NCI-H69 (cell line): ENCODE measurements at regions not wholly inside any gene's neighbourhood (a gene's known extent, or its start where the extent isn't known, plus 50 kb on each side); places are given as distances from the start of the nearest gene placed in this dataset.

Source experiments
- DNase-seq: peaks from one replicate; lab custom pipeline; 2025; lab: John Stamatoyannopoulos, UW

- no peak for DNase-seq
These were observed 328.8 kb downstream of the PRELID2 start for GRCh38 chr5:145506185-145506850.

DNA sequence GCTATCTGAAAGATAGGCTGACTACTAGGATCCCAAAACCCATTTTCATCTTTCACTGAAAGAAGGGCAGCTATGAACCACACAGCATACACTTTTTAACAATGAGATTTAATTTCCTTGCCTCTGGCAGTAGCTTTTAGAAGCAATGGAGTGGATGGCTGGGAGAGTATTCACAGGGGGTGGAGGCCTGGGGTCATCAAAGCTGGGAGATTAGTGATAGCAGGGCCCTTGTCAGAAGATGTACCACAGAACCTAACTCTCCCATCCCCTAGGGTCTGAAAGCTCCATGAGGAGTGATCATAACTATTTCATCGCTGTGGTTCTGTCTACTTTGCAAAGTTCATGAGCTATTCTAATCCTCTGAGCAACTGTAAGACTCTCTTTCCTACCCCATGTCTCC lies 332.2 kb downstream of the PRELID2 start:
- DNase-seq: no peak

DNA sequence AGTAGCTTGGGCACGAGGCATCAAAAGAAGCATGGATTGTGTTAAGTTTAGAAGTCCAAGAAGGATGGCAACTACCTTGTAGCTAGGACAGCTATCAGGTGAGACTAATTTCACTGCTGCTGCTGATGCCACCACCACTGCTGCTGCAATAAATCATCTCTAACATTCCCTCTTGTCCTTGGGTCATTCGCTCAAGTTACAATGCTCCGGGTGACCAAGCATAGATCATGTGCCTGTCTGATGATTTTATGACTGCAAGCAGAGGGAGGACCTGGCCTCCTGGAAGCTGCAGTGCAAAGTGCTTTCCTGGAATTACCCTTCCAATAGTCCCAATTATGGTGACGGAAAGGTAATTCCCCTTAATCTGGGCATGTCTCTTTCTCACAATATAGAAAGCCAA lies 334.4 kb downstream of the PRELID2 start:
- no peak for DNase-seq

- DNase-seq: no peak
These were observed 335.7 kb downstream of the PRELID2 start for GRCh38 chr5:145499483-145499882.

DNA sequence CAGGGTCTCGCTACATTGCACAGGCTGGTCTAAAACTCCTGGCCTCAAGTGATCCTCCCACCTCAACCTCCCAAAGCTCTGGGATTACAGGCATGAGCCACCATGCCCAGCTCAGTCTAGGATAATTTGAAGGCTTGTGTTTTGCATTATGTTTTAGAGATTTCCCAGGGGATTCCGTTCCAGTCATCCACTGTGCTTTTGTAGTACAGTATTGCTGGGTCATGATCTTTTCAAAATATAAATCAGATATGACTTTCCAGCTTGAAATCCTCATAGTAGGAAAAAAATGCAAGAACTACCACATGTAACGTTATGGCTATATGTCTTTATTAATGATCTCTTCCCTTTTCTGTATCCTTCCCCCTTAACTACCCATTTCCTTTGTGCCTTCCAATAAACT lies 338.1 kb downstream of the PRELID2 start:
- DNase-seq: no peak

GRCh38 chr5:145495741-145496140 lies 339.4 kb downstream of the PRELID2 start:
- DNase-seq: peak; percentile 25

DNA sequence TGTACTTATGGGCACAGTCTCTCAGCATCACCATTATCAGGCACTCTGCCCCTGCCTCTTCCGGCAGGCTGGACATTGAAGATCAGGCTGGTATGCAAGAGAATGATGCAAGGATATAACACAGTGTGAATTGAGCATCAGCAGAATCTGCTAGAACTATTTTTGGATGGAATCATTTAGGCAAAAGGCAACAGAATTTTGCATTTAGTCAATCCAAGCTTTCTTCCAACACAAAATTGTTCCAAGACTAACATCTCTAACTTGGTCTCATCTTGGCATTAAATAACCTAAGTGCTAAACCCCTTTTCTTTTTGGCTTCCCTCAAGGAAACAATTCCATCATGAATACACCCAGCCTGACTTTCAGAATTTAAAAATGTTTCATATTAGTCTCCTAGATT lies 339.9 kb downstream of the PRELID2 start:
- no peak for DNase-seq

DNA sequence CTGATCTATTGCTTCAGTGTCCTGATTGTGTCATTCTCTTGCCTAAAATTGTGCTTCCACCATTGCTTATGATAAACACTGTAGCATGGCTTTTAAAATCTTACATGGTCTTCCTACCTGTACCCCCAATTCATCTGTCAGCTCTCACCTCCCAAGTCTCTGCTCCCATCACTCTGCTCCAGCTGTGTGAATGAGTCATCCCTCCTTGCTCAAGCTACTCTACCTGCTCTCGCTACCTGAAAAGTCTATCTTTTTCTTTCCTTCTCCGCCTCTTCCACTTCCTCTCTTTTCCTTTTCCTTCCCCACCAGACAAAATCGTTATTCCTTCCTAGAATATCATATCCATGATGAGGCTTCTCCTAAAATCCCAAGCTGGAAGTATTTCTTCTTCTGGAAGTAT lies 341.7 kb downstream of the PRELID2 start:
- no peak for DNase-seq

DNA sequence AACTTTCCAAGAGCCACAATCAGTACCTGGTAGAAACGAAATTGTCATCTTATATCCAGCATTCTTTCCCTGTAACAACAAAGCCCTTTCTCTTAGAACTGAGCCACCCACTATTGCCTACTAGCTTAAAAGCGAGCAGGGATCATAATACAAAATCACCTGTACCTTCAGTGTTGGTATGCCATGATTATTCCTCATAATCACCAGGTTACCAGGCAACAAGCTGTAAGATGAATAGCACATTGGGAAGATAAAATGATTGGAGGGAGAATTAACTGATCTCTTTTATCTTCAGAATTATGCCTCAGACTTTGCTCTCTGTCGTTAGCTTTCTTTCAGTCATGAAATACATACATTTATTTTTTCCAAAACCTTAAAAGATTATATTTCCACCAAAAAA lies 345.6 kb downstream of the PRELID2 start:
- DNase-seq: no peak

DNA sequence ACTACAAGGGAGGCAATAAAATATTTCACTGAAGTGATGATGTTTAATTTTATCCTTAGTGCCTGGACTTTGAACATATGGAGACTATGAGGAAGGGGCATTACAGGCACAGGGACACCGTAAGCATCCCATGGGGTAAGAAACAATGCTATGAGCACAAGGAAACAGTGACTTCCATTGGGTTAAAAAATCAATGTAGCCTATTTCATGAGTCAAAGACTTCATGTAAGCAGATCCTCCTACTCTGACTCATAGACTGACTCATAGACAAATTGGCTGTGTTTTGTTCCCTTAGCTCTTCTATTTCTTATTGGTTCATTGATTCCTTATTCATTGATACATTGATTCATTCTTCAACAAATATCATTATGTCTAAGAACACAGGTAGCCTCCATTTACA lies 351.0 kb downstream of the PRELID2 start:
- DNase-seq: no peak

- no peak for DNase-seq
These were observed 351.9 kb downstream of the PRELID2 start for GRCh38 chr5:145483212-145483611.

DNA sequence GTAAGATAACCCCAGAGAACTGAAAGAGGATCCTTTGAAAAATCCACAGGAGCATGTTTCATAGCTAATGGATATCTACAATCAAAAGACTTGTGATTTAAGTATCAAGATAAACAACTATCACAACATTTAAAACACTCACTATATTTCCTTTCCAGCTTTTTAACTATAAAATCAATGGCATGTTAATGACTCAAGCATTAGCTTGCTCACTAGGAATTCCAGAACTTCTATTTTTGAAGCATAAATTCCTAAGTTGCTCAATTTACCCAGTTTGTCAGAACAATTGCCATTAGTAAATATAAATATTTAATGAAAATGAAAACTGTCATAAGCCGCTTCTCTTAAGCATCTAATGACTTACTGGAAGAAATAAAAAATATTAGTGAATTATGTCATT lies 355.3 kb downstream of the PRELID2 start:
- DNase-seq: no peak

DNA sequence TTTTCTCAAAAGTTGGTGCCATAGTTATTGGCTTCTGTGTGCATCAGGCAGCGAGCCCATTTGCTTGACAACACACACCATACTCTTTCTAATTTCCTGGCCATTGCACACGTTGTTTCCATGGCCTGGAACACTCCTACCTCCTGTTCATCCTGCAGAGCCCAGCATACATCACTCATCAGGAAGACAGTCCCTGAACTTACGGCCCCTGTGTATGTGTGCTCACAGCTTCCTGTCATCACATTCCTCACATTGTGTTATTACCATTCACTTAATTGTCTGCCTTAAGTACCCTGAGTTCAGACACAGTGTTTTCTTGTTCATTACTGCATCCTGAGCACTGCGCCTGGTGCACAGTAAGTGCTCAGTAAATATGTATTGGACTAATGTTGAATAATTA lies 355.9 kb downstream of the PRELID2 start:
- peak; percentile 44 for DNase-seq

- no peak for DNase-seq
These were observed 356.5 kb downstream of the PRELID2 start for GRCh38 chr5:145478651-145479050.

- DNase-seq: peak; percentile 11
These were observed 362.0 kb downstream of the PRELID2 start for GRCh38 chr5:145473042-145473642.

DNA sequence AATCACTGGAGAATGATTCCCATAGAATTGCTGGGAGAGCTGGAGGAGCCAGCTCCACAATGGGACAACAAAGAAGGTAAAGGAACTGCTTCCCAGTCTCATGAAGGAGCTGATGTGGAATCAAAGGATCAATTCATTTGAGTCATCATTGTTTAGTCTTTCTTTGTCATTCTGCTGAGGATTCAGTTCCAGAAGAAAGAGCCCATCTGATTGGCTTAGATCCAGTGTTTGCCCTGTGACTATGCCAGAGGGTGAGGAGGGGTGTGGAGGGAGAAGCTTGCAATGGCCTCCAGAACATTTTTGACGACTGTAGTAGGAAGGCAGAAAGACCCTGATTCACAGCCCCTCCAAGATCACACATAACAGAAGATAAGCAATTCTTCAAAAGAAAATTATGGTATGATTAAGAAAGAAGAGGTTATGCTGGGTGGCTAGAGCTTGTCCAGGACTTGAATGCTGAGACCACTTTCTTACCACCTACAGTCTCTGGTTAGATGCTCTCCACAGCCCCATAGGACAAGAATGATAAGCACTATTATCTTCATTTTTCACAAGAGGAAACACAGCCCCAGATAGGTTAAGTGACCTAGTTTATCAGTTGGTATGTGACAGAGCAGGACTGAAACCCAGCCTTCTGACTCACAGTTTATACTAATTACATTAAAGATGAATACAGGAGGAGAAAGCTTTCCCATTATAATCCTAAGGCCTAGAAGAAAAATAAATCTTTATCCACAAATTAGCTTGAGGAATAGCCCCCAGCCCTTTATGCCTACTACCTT lies 363.1 kb downstream of the PRELID2 start:
- no peak for DNase-seq

DNA sequence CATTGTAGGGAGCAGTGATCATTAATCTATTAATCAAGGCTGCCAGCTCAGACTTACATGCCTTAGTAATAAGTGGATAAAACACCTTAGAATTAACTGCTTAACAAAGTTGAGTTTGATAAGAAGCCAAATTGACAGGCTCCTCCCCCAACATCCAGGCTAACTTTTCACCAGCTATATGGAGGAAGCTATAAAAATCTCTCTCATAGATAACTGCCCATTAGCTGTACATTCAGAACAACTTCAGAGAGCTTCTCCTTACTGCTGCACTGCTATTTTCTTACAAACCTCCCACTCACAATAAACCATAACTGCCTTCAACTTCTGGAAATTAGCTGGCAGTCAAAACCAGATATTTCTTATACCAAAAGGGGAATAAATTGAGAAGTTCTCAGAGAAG lies 364.1 kb downstream of the PRELID2 start:
- no peak for DNase-seq

GRCh38 chr5:145470396-145470979 lies 364.7 kb downstream of the PRELID2 start:
- peak; percentile 9 for DNase-seq

GRCh38 chr5:145467446-145467845 lies 367.7 kb downstream of the PRELID2 start:
- no peak for DNase-seq

- DNase-seq: no peak
These were observed 368.6 kb downstream of the PRELID2 start for GRCh38 chr5:145466533-145466932.

DNA sequence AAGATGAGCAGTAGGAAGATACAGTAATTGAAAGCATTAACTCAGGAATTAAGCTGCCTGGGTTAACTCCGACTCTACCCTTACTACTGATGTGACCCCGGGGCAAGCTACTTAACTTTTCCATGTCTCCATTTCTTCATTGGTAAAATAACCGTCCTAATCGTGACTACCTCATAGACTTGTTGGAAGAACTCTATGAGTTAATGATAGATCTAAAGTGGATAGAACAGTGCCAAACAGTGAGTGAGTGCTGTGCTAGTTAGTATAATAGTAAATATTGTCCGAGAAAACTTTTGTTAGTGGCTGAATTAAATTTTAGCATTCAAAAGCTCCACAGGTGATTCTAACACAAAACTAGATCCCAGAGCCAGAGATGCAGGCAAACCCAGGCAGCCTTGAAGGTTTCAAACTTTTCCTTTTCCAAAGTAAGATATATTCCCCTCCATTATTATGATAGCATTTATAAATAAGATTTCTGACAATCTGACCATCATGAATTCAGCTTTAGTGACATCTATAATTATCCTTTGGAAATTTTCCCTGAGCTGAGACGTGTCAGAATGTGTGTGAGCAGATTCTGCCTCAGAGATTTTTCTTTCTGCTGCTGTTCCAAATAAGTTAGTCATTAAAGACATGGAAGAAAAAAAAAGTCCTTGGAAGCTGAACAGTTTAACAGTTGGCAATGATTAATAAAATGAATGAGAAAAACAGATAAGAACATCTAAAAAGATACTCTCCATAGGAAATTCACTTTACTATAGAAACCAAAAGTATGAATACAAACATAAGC lies 369.5 kb downstream of the PRELID2 start:
- DNase-seq: no peak

- no peak for DNase-seq
These were observed 371.0 kb downstream of the PRELID2 start for GRCh38 chr5:145464171-145464570.
